Neural cell (in vitro differentiated cells): ENCODE measurements at regions not wholly inside any gene's neighbourhood (a gene's known extent, or its start where the extent isn't known, plus 50 kb on each side); places are given as distances from the start of the nearest gene placed in this dataset.

Experiments used
- H2AFZ ChIP-seq: fragments of 200-600, 300-800 bp; sonication (generic), shearing (Covaris generic); 2 replicates; pipeline ENCODE4 v1.6.0; 2014; ENCODE audit warnings: low read depth, mild to moderate bottlenecking, antibody characterized with exemption, low read length, moderate library complexity
- H3F3A ChIP-seq: fragments of 200-600 bp; shearing (Covaris generic); 2 replicates; pipeline ENCODE4 v1.6.1; 2016; ENCODE audit warnings: mild to moderate bottlenecking, moderate library complexity, mixed read lengths, antibody characterized with exemption, low read length; ENCODE audit not compliant: insufficient read depth, poor library complexity, severe bottlenecking
- H3K27ac ChIP-seq: fragments of 200-600, 300-800 bp; sonication (generic), shearing (Covaris generic); 2 replicates; pipeline ENCODE4 v1.5.1; 2014; ENCODE audit warnings: mild to moderate bottlenecking, low read length, moderate library complexity
- H3K27me3 ChIP-seq: fragments of 300-800, 200-600 bp; sonication (generic), shearing (Covaris generic); 2 replicates; pipeline ENCODE4 v1.6.0; 2014; ENCODE audit warnings: mild to moderate bottlenecking, low read depth, low read length, moderate library complexity; ENCODE audit not compliant: insufficient read depth
- H3K36me3 ChIP-seq: fragments of 300-800, 200-600 bp; sonication (generic), shearing (Covaris generic); 2 replicates; pipeline ENCODE4 v1.5.1; 2014; ENCODE audit warnings: mild to moderate bottlenecking, antibody characterized with exemption, low read length, moderate library complexity; ENCODE audit not compliant: insufficient read depth
- H3K4me2 ChIP-seq: fragments of 300-800, 200-600 bp; sonication (generic), shearing (Covaris generic); 2 replicates; pipeline ENCODE4 v1.6.0; 2014; ENCODE audit warnings: mild to moderate bottlenecking, low read length
- H3K4me3 ChIP-seq: fragments of 300-800, 200-600 bp; sonication (generic), shearing (Covaris generic); 2 replicates; pipeline ENCODE4 v1.5.1; 2014; ENCODE audit warnings: mild to moderate bottlenecking, low read length, moderate library complexity
- H3K79me2 ChIP-seq: fragments of 200-600 bp; shearing (Covaris generic); replicated peaks from 2 replicates; pipeline ENCODE4 v1.6.0; 2014; ENCODE audit warnings: mild to moderate bottlenecking, low read length, moderate library complexity; ENCODE audit not compliant: insufficient read depth
- H3K9ac ChIP-seq: fragments of 300-800, 200-600 bp; sonication (generic), shearing (Covaris generic); 2 replicates; pipeline ENCODE4 v1.6.1; 2016; ENCODE audit warnings: mild to moderate bottlenecking, low read length, mixed read lengths
- H3K9me2 ChIP-seq: fragments of 200-600 bp; shearing (Covaris generic); 2 replicates; pipeline ENCODE4 v1.6.1; 2016; ENCODE audit warnings: mild to moderate bottlenecking, low read length, mixed read lengths; ENCODE audit not compliant: insufficient read depth
- H3K9me3 ChIP-seq: fragments of 200-600, 300-800 bp; sonication (generic), shearing (Covaris generic); 2 replicates; pipeline ENCODE4 v1.6.1; 2016; ENCODE audit warnings: mild to moderate bottlenecking, mixed run types, low read length, moderate library complexity, mixed read lengths
- H4K20me1 ChIP-seq: fragments of 200-600 bp; shearing (Covaris generic); 2 replicates; pipeline ENCODE4 v1.6.1; 2016; ENCODE audit warnings: mild to moderate bottlenecking, mixed run types; ENCODE audit not compliant: insufficient read depth
- EP300 ChIP-seq: fragments of 450-650 bp; conservative IDR thresholded peaks from 2 replicates; pipeline ENCODE4 v1.6.1; 2014; ENCODE audit warnings: antibody characterized with exemption, mild to moderate bottlenecking, moderate library complexity; ENCODE audit not compliant: poor library complexity, severe bottlenecking
- EZH2 ChIP-seq: fragments of 200-600, 300-800 bp; shearing (Covaris generic), sonication (generic); IDR thresholded peaks from 2 replicates; pipeline ENCODE4 v1.6.1; 2014; ENCODE audit warnings: antibody characterized with exemption, low read length, borderline replicate concordance, mild to moderate bottlenecking; ENCODE audit not compliant: insufficient read depth, poor library complexity, severe bottlenecking
- MXI1 ChIP-seq: fragments of 450-650 bp; conservative IDR thresholded peaks from 2 replicates; pipeline ENCODE4 v1.6.1; 2014; ENCODE audit warnings: antibody characterized with exemption, mild to moderate bottlenecking; ENCODE audit not compliant: poor library complexity, severe bottlenecking
- POLR2AphosphoS5 ChIP-seq: IDR thresholded peaks from 2 replicates; pipeline ENCODE4 v1.6.1; 2012
- RAD21 ChIP-seq: fragments of 450-650 bp; conservative IDR thresholded peaks from 2 replicates; pipeline ENCODE4 v1.6.1; 2014; ENCODE audit warnings: antibody characterized with exemption, mild to moderate bottlenecking, moderate library complexity
- SMC3 ChIP-seq: fragments of 450-650 bp; conservative IDR thresholded peaks from 2 replicates; pipeline ENCODE4 v1.6.1; 2014; ENCODE audit warnings: antibody characterized with exemption, mild to moderate bottlenecking, moderate library complexity; ENCODE audit not compliant: poor library complexity
- TAF1 ChIP-seq: IDR thresholded peaks from 2 replicates; pipeline ENCODE4 v1.6.1; 2012; ENCODE audit warnings: low read depth
- TF ChIP-seq, protein P1 (sequence below): IDR thresholded peaks from 2 replicates; pipeline ENCODE4 v1.6.1; 2012; ENCODE audit warnings: borderline replicate concordance
- TF ChIP-seq, protein P2 (sequence below): fragments of 450-650 bp; IDR thresholded peaks from 2 replicates; pipeline ENCODE4 v1.5.1; 2014; ENCODE audit warnings: antibody characterized with exemption, mild to moderate bottlenecking, moderate library complexity; ENCODE audit not compliant: poor library complexity, severe bottlenecking

DNA sequence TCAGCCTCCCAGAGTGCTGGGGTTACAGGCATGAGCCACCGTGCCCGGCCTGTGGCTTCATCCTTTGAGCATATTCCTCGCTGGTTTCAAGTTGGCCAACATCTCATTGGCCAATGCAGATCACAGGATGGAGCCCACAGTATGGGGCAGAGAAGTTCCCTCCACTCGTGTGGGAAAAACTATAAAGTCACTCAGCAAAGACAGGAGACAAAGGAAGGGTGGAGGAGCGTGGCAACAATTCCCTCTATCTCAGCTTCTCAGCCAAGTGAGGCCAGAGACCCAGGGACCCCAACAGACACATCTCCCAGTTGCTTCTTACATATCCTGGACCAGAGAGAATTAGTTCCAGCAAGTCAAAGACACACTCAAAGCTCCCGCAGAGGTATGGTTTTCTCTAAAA, 184.6 kb upstream of the SOX1 start:
- no peaks in the 10 kb centered on the region for H4K20me1 ChIP-seq
- no peak overlapping the region for H3K4me3 ChIP-seq
- no peak overlapping the region for H3K4me2 ChIP-seq
- H2AFZ ChIP-seq = no peak overlapping the region
- no peaks in the 10 kb centered on the region for H3K27me3 ChIP-seq
- H3K9me2 ChIP-seq = no peaks in the 10 kb centered on the region
- H3F3A ChIP-seq = no peaks in the 10 kb centered on the region
- no peaks in the 10 kb centered on the region for H3K9me3 ChIP-seq
- H3K27ac ChIP-seq = no peak overlapping the region
- no peaks in the 10 kb centered on the region for H3K79me2 ChIP-seq
- no peak overlapping the region for H3K9ac ChIP-seq
- no peaks in the 10 kb centered on the region for H3K36me3 ChIP-seq
- TF ChIP-seq RAD21 (no peak), TAF1 (no peak), POLR2AphosphoS5 (no peak), EZH2 (no peak), SMC3 (no peak), MXI1 (no peak), EP300 (no peak)
- TF ChIP-seq, protein P1, sequence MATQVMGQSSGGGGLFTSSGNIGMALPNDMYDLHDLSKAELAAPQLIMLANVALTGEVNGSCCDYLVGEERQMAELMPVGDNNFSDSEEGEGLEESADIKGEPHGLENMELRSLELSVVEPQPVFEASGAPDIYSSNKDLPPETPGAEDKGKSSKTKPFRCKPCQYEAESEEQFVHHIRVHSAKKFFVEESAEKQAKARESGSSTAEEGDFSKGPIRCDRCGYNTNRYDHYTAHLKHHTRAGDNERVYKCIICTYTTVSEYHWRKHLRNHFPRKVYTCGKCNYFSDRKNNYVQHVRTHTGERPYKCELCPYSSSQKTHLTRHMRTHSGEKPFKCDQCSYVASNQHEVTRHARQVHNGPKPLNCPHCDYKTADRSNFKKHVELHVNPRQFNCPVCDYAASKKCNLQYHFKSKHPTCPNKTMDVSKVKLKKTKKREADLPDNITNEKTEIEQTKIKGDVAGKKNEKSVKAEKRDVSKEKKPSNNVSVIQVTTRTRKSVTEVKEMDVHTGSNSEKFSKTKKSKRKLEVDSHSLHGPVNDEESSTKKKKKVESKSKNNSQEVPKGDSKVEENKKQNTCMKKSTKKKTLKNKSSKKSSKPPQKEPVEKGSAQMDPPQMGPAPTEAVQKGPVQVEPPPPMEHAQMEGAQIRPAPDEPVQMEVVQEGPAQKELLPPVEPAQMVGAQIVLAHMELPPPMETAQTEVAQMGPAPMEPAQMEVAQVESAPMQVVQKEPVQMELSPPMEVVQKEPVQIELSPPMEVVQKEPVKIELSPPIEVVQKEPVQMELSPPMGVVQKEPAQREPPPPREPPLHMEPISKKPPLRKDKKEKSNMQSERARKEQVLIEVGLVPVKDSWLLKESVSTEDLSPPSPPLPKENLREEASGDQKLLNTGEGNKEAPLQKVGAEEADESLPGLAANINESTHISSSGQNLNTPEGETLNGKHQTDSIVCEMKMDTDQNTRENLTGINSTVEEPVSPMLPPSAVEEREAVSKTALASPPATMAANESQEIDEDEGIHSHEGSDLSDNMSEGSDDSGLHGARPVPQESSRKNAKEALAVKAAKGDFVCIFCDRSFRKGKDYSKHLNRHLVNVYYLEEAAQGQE = no peak
- TF ChIP-seq, protein P2, sequence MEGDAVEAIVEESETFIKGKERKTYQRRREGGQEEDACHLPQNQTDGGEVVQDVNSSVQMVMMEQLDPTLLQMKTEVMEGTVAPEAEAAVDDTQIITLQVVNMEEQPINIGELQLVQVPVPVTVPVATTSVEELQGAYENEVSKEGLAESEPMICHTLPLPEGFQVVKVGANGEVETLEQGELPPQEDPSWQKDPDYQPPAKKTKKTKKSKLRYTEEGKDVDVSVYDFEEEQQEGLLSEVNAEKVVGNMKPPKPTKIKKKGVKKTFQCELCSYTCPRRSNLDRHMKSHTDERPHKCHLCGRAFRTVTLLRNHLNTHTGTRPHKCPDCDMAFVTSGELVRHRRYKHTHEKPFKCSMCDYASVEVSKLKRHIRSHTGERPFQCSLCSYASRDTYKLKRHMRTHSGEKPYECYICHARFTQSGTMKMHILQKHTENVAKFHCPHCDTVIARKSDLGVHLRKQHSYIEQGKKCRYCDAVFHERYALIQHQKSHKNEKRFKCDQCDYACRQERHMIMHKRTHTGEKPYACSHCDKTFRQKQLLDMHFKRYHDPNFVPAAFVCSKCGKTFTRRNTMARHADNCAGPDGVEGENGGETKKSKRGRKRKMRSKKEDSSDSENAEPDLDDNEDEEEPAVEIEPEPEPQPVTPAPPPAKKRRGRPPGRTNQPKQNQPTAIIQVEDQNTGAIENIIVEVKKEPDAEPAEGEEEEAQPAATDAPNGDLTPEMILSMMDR = no peak

- H3K79me2 ChIP-seq = no peaks in the 10 kb centered on the region
- H4K20me1 ChIP-seq = no peaks in the 10 kb centered on the region
- no peaks in the 10 kb centered on the region for H3K36me3 ChIP-seq
- no peak overlapping the region for H3K4me2 ChIP-seq
- H3K9me2 ChIP-seq = no peaks in the 10 kb centered on the region
- H3F3A ChIP-seq = no peaks in the 10 kb centered on the region
- H2AFZ ChIP-seq = no peak overlapping the region
- H3K4me3 ChIP-seq = no peak overlapping the region
- H3K27ac ChIP-seq = no peak overlapping the region
- H3K27me3 ChIP-seq = no peaks in the 10 kb centered on the region
- H3K9me3 ChIP-seq = no peaks in the 10 kb centered on the region
- TF ChIP-seq EP300 (no peak), MXI1 (no peak), RAD21 (no peak), EZH2 (no peak), SMC3 (no peak), TAF1 (no peak), POLR2AphosphoS5 (no peak)
- TF ChIP-seq, protein P2 = no peak
- TF ChIP-seq, protein P1 = no peak
- no peak overlapping the region for H3K9ac ChIP-seq
Observed at GRCh38 chr13:111883571-111884343, 183.2 kb upstream of the SOX1 start.
